ENCODE measurements at regions not wholly inside any gene's neighbourhood (a gene's known extent, or its start where the extent isn't known, plus 50 kb on each side); places are given as distances from the start of the nearest gene placed in this dataset.

- TF ChIP-seq CTCF (IDR thresholded peaks at IDR 0.05) = no peak
- no peak for TF ChIP-seq POLR2A (IDR thresholded peaks at IDR 0.05)
Measured at GRCh38 chr3:40720863-40721262, 196.1 kb downstream of the ZNF621 start.

Measured in heart left ventricle (tissue), 13 donors.